ENCODE measurements at regions not wholly inside any gene's neighbourhood (a gene's known extent, or its start where the extent isn't known, plus 50 kb on each side); places are given as distances from the start of the nearest gene placed in this dataset.

- H3K27me3 Mint-ChIP-seq (ENCODE audit: low read depth): no peaks in the 10 kb centered on the region
- H3K4me1 Mint-ChIP-seq: no peaks in the 10 kb centered on the region
- no peak overlapping the region for H3K4me3 Mint-ChIP-seq
- ChIA-PET POLR2A (no interaction called here), CTCF (no interaction called here)
- no peak for ATAC-seq
- H3K27ac Mint-ChIP-seq: no peak overlapping the region
- no peaks in the 10 kb centered on the region for H3K9me3 Mint-ChIP-seq
- DNase-seq (ENCODE audit: low spot score): no peak
- H3K36me3 Mint-ChIP-seq: no peaks in the 10 kb centered on the region
- TF ChIP-seq ATF1 (CRISPR knock-in tag; IDR thresholded peaks at IDR 0.05) (no peak), GABPB1 (CRISPR knock-in tag; IDR thresholded peaks at IDR 0.05) (no peak), KAT7 (CRISPR knock-in tag; IDR thresholded peaks at IDR 0.05; ENCODE audit: borderline replicate concordance) (no peak), HMGA2 (CRISPR knock-in tag; IDR thresholded peaks at IDR 0.05) (no peak), E2F5 (CRISPR knock-in tag; IDR thresholded peaks at IDR 0.05) (no peak), CREM (CRISPR knock-in tag; IDR thresholded peaks at IDR 0.05) (no peak), ZNF396 (CRISPR knock-in tag; IDR thresholded peaks at IDR 0.05; ENCODE audit: borderline replicate concordance) (no peak), ZNF425 (CRISPR knock-in tag; conservative IDR thresholded peaks at IDR 0.05) (no peak), ZNF512 (CRISPR knock-in tag; IDR thresholded peaks at IDR 0.05; ENCODE audit: borderline replicate concordance) (no peak)
Measured at GRCh38 chr7:19390795-19391194, 245.6 kb upstream of the FERD3L start.

- H3K36me3 Mint-ChIP-seq: no peaks in the 10 kb centered on the region
- ATAC-seq: no peak
- H3K9me3 Mint-ChIP-seq: peaks cover 5% of the 10 kb centered on the region
- CTCF ChIA-PET: interaction anchor here (0.5 kb wide), 1 partner anchor 111 kb away, joined by 3 read pairs; no protein-coding TSS in a partner anchor
- H3K4me3 Mint-ChIP-seq: no peak overlapping the region
- POLR2A ChIA-PET: no interaction called here
- H3K4me1 Mint-ChIP-seq: peaks cover 6% of the 10 kb centered on the region; the same call in 1 of the 2 replicates
- no peak for DNase-seq (ENCODE audit: low spot score)
- H3K27ac Mint-ChIP-seq: no peak overlapping the region
- H3K27me3 Mint-ChIP-seq (ENCODE audit: low read depth): no peaks in the 10 kb centered on the region; the same call in 1 of the 2 replicates
- TF ChIP-seq USF2 (CRISPR knock-in tag; IDR thresholded peaks at IDR 0.05) (no peak), ZNF281 (CRISPR knock-in tag; IDR thresholded peaks at IDR 0.05) (no peak), ESRRA (CRISPR knock-in tag; IDR thresholded peaks at IDR 0.05; ENCODE audit: borderline replicate concordance) (no peak), E2F5 (CRISPR knock-in tag; IDR thresholded peaks at IDR 0.05) (no peak), MAX (CRISPR knock-in tag; IDR thresholded peaks at IDR 0.05) (no peak), ZNF671 (CRISPR knock-in tag; IDR thresholded peaks at IDR 0.05) (no peak), ATF1 (CRISPR knock-in tag; IDR thresholded peaks at IDR 0.05) (no peak)
Measured at GRCh38 chr7:19381321-19381720, 236.1 kb upstream of the FERD3L start.
